NCI-H1105 (cell line): ENCODE measurements at regions not wholly inside any gene's neighbourhood (a gene's known extent, or its start where the extent isn't known, plus 50 kb on each side); places are given as distances from the start of the nearest gene placed in this dataset.
"Not testable (repeated sequence)": the region's sequence is repeated elsewhere in the genome, so short reads cannot be mapped to it uniquely, and the experiment has no call there.

ENCODE experiments used
- DNase-seq: peaks from one replicate; lab custom pipeline; 2025; lab: John Stamatoyannopoulos, UW

GRCh38 chrX:129161108-129161507 lies 362.2 kb downstream of the SMARCA1 start:
- no peak for DNase-seq

GRCh38 chrX:129158505-129158904 lies 364.8 kb downstream of the SMARCA1 start:
- DNase-seq, result no peak

- DNase-seq, result no peak
Observed at GRCh38 chrX:129145840-129146272, 377.4 kb downstream of the SMARCA1 start.

GRCh38 chrX:129145385-129145784 lies 377.9 kb downstream of the SMARCA1 start:
- DNase-seq, result no peak

DNA sequence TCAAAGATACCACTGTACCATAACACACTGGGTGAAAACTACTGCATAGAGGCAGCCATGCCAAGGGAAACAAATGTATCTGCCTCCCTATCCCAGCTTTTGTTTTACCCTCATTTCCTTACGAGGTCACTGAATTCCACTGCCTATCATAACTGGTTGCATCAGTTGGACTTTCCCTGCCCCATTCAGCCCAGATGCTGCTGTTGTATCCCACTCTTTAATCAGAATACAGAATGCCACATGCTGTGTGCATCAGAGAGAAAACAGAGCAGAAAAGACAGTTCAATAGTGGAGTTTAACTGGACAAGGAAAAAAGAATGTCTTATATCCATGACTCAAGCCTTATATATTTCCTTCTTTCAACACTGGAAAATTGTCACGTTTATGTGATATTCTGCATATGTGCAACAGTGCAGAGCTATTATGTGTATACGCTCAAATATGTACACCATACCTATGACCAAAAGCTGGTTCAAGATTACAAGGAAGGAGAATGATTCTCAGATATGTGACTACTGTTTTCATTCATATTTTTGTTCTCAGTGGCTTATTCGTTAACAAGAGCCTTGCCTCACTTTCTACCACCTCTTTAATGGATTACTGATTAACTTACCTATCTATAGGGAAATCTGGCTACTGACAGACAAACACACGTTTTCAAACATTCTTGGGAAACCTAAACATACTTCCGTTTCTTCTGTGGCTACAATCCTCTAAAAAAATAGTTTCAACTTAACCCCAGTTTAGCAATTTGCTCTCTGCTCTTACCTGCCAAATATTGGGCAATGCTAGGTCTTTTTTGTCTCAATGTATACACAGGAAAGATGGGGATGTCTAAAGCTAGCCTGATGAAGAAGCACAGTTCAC lies 378.9 kb downstream of the SMARCA1 start:
- no peak for DNase-seq

DNA sequence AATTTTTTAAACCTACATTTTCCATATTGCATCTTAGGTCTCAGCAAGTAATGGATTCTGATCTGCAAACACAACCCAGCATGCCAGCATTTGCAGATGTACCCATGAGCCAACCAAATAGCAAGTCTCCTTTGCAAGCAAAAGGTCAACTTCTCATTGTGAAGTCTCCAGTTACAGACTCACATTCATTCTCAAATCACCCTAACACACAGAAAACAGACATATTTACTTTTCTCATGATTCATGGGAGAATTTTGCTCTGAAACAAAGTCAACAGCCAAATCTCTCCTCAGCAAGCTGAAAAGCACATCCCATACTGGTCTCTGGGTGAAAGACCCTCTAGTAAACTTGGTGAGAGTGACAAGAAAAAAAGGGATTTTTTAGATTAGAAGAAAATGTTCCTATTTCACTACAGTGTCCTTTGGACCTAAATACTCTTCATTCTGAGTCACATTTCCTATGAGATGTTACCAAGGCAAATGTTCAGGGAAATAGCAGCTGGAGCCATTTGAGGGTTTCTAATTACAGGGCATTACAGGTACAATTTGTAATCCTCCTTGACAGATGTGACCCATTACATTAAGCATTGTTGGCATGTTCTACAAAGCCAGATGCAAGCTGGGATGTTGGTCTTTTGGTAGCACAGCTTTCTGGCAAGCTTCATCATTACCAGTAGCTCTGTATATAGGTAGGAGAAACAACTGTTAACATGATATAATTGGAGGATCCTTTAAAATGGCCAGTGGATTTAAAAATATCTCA lies 383.3 kb downstream of the SMARCA1 start:
- DNase-seq, result peak; percentile 67

DNA sequence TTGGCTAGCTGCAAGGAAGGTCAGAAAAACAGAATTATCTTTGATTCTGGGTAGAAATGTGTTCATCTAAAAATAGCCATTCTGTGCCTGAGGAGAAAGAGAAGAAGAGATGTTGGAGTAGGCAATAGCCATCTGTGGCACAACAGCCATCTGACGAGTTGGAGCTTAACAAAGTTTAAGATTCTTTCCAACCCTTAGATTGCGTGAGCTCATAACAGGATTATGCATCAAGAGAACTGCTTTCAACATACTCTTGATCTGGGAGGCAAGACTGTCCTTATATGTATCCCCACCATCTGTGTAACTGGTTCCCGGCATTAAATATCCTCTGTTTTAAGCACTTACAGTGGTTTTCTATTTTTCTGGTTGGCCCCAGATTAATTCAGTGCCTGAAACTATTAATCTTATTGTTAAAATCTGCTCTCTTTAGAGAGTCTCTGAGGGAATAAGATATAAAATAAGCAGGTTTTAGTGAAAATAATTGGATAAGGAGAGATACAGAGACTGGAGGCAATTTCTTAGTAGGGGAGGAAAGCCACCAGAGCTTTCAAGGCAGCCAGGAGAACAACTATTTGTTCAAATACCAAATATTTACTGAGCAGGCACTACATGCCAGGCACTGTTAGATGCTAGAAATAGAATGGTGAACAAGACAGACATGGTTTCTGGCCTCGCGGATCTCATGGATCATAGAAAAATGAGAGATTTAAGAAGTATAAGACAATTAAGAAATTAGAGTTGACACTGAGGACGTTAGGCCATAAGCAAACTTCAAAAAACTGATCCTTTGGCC lies 398.0 kb downstream of the SMARCA1 start:
- no peak for DNase-seq

DNA sequence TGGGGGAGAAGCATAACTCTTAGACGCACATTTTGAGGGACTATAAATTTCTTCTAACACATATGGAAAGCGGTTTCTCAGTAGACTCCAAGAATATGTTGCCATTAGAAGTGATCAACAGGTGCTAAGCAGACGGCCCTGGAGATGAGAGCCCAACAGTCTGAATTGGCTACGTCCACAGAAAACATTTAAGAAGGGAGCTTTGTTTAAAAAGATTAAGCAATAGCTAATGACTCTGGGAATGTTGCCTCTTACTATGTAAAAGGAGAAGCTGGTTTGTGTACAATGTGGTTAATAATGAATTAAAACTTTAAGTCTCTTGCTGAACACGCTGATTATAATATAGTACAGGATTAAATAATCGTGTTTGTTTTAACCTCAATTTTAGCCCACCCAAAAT lies 399.5 kb downstream of the SMARCA1 start:
- DNase-seq, result no peak

GRCh38 chrX:129116676-129117470 lies 406.4 kb downstream of the SMARCA1 start:
- no peak for DNase-seq

DNA sequence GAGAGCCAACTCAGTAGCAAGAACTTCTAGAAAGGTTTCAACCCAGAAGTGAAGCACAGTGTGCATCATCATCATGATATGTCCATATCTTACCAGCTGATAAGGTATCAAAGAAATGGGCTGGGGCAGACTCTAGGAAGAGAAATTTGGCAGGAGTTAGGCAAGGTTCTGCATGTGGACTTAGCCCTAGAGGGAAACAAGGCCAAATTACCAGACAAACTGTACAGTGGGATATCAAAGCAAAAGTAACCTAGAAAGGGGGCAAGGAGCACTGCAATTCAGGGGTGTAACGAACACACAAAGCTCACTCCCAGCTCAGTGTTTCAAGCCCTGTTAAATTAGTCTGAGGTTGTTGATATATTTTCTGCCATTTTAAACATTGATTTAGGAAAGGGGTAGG lies 407.4 kb downstream of the SMARCA1 start:
- no peak for DNase-seq

GRCh38 chrX:129115104-129115503 lies 408.2 kb downstream of the SMARCA1 start:
- no peak for DNase-seq

DNA sequence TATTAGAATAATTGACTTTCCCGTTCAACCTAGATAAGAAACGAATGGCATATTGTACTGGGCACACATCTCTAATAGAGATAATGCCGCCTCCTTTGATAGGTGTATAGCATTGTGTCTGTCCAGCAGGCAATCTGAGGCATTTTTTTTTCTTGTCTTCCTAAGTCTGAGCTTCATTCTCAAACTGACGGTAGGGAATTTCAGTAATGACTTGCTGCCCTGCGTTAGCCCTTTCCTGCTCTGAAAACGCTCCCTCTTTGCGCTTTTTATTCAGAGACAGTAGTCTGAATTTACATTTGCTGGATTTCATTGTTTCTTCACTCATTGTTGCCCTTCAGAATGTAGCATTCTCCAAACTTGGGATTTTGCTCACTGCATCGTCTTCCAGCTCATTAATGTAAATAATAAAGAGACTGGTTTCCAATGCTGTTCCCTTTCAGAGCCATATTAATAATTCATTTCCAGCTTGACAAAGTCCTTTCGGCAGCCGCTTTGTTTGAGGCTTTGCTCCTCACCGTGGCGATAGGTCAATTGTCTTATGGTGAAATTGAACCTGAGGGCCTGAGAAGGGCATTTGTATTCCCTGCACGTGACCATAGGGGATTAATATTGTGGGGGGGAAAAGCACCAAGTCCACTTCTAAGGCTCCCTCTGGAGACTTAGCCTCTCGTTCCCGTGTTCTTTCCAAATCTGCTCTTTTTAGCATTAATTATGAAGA lies 412.1 kb downstream of the SMARCA1 start:
- DNase-seq, result no peak

GRCh38 chrX:129108936-129109335 lies 414.4 kb downstream of the SMARCA1 start:
- peak; percentile 96 for DNase-seq

- no peak for DNase-seq
Observed at GRCh38 chrX:129099207-129099606, 424.1 kb downstream of the SMARCA1 start.

DNA sequence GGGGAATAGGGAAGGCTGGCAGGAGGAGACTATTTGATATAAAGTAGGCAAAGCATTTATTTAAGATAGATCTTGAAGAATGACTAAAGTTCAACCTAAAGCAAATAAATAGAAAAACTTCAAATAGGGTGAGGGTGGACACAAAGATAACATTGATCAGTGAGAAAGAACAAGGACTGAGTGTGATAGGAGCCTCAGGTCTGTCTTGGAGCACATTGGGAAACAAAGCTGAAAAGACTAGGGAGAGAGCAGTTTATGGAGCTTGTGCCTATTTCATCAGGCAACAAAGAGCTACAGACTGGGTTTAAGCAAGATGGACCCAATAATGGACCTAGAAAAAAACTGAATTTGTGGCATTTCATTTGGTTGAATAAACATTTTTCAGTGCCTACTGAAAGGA lies 425.6 kb downstream of the SMARCA1 start:
- no peak for DNase-seq

GRCh38 chrX:129093706-129094105 lies 429.6 kb downstream of the SMARCA1 start:
- DNase-seq, result no peak

- no peak for DNase-seq
Observed at GRCh38 chrX:129092757-129093156, 430.5 kb downstream of the SMARCA1 start.

DNA sequence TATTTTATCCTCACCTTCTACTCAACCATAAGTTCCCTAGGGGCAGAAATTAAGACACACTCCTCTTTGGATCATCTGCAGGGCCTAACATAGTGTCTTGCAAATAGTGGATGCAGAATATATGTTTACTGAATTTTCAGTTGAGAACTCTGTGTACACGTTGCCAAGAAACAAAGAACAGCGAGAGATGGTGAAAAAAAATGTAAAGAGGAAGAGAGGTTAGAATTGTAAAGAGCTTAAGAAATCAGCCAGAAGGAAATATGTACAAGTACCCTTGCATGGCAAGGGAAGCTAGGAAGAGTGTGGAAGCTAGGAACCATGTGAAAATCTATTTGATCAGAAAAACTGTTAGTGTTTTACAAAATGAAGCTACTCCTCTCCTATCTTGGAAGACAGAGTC lies 431.0 kb downstream of the SMARCA1 start:
- DNase-seq, result no peak

DNA sequence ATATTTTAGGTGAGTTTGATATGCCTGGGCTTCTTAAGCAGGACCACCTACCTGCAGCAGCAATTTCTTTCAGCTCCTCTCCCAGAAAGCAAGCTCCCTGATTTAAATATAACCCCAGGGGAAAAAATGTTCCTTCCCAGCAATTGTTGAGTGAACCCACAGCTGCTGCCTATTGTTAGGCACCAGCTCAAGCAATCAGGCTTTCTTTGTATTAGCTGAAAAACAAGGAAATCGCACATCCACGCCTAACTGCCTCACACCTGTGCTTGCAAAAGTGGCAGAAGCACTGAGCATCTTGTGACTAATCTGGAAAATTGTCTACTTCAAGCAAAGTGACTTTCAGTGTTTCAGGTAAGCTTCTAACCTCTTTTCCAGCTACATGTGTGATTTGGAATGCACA lies 432.2 kb downstream of the SMARCA1 start:
- no peak for DNase-seq

DNA sequence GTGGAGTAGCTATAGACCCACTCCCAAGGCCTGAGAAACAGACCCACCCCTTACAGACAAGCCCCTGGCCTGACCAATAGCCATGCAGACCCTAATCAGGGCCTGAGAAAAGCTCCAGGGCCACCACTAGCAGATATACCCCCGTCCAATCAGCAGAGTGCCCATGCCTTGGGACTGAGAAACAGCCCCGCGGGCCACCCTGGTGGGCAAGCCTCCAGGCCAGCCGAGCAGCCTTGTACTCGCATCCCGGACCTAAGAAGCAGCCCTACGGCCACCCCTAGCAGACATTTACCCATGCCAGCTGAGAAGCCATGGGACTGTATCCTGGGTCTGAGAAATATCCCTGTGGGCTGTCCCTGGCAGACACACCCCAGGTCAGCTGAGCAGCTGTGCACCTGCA lies 436.5 kb downstream of the SMARCA1 start:
- DNase-seq, result no peak

DNA sequence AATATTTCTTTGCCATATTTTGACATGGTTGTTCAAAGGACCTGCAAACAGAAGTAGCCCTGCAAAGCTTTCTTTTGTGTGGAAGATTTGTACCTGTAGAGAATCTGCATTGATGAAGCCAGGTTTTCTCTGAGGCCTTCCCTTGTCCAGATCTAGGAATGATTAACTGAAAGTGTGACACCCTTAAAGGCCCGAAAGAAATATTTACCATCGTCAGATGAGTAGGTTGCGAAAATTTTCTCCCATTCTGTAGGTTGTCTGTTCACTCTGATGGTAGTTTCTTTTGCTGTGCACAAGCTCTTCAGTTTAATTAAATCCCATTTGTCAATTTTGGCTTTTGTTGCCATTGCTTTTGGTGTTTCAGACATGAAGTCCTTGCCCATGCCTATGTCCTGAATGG lies 439.0 kb downstream of the SMARCA1 start:
- DNase-seq, result not testable (repeated sequence)
